Keratinocyte (primary cell): ENCODE measurements at regions not wholly inside any gene's neighbourhood (a gene's known extent, or its start where the extent isn't known, plus 50 kb on each side); places are given as distances from the start of the nearest gene placed in this dataset.

Source experiments
- DNase-seq: peaks from one replicate; pipeline ENCODE4 v3.0.0-alpha.2; 2011; ENCODE audit warnings: low read depth, missing footprints, low spot score
- FAIRE-seq: peaks from 2 replicates; lab custom pipeline; 2011; peaks lifted over from hg19 to GRCh38; lab: Jason Lieb, UNC
- H2AFZ ChIP-seq: 2 replicates; pipeline ENCODE4 v1.6.0; 2012; ENCODE audit warnings: low read length, control low read depth, inconsistent platforms; ENCODE audit not compliant: control insufficient read depth
- H3K27ac ChIP-seq: 2 replicates; pipeline ENCODE4 v1.5.1; 2011; ENCODE audit warnings: low read length; ENCODE audit not compliant: control insufficient read depth, insufficient read depth
- H3K27me3 ChIP-seq: 3 replicates; pipeline ENCODE4 v1.6.0; 2011; ENCODE audit warnings: low read length; ENCODE audit not compliant: control insufficient read depth, insufficient read depth; ENCODE audit errors: extremely low read depth
- H3K36me3 ChIP-seq, 2 experiments: 2 replicates in 1 of 2; 3 replicates in 1 of 2; pipeline ENCODE4 v1.5.1; 2011; ENCODE audit warnings: low read length in 2 of 2, mild to moderate bottlenecking in 1 of 2; ENCODE audit not compliant: control insufficient read depth in 2 of 2, insufficient read depth in 2 of 2; ENCODE audit errors: extremely low read depth in 1 of 2
- H3K4me1 ChIP-seq: 3 replicates; pipeline ENCODE4 v1.5.1; 2011; ENCODE audit warnings: low read length; ENCODE audit not compliant: control insufficient read depth, insufficient read depth; ENCODE audit errors: extremely low read depth
- H3K4me2 ChIP-seq: 3 replicates; pipeline ENCODE4 v1.6.0; 2011; ENCODE audit warnings: low read depth, low read length; ENCODE audit not compliant: control insufficient read depth, insufficient read depth; ENCODE audit errors: extremely low read depth
- H3K4me3 ChIP-seq, 3 experiments: fragments of 200-600 bp in 1 of 3; sonication (generic) in 1 of 3; 2 replicates in 2 of 3; 3 replicates in 1 of 3; pipeline ENCODE4 v1.5.1; 2011 to 2016; ENCODE audit warnings: low read length in 3 of 3, mild to moderate bottlenecking in 3 of 3, control low read depth in 2 of 3, inconsistent platforms in 1 of 3, low read depth in 1 of 3, mixed read lengths in 1 of 3, mixed run types in 1 of 3, moderate library complexity in 1 of 3; ENCODE audit not compliant: control insufficient read depth in 2 of 3, insufficient read depth in 2 of 3; ENCODE audit errors: extremely low read depth in 1 of 3
- H3K79me2 ChIP-seq: 2 replicates; pipeline ENCODE4 v1.6.0; 2012; ENCODE audit warnings: low read length; ENCODE audit not compliant: control insufficient read depth, insufficient read depth
- H3K9ac ChIP-seq: 3 replicates; pipeline ENCODE4 v1.6.0; 2011; ENCODE audit warnings: low read length; ENCODE audit not compliant: control insufficient read depth, insufficient read depth; ENCODE audit errors: extremely low read depth
- H3K9me1 ChIP-seq: 3 replicates; pipeline ENCODE4 v1.6.0; 2011; ENCODE audit warnings: low read length; ENCODE audit not compliant: control insufficient read depth, insufficient read depth; ENCODE audit errors: extremely low read depth
- H3K9me3 ChIP-seq: 2 replicates; pipeline ENCODE4 v1.5.1; 2012; ENCODE audit warnings: low read depth, low read length; ENCODE audit not compliant: control insufficient read depth
- H4K20me1 ChIP-seq: 3 replicates; pipeline ENCODE4 v1.6.0; 2011; ENCODE audit warnings: low read length; ENCODE audit not compliant: control insufficient read depth, insufficient read depth; ENCODE audit errors: extremely low read depth
- CTCF ChIP-seq, 3 experiments: IDR thresholded peaks in 1 of 3; conservative IDR thresholded peaks in 1 of 3; optimal IDR thresholded peaks in 1 of 3; 2 replicates in 2 of 3; 3 replicates in 1 of 3; pipeline versions ENCODE3 to v1.5.1; 2011; ENCODE audit warnings: low read length in 3 of 3, mild to moderate bottlenecking in 3 of 3, moderate library complexity in 2 of 3, control low read depth in 1 of 3, inconsistent platforms in 1 of 3; ENCODE audit not compliant: insufficient read depth in 2 of 3; ENCODE audit errors: extremely low read depth in 1 of 3
- EZH2 ChIP-seq: IDR thresholded peaks from one replicate; pipeline ENCODE4 v1.6.1; 2012; ENCODE audit warnings: inconsistent platforms, mild to moderate bottlenecking, low read length, moderate library complexity
- dilution Hi-C: fragments of 300-500 bp; cut with MboI; formaldehyde crosslinking; loops from one replicate; pipeline ENCODE4 v1.7.0; 2020; ENCODE audit warnings: low sequenced_read_pairs; ENCODE audit not compliant: extremely low pct_ligation_motif_present

GRCh38 chr12:72139411-72139810 is 132.8 kb upstream of the TRHDE start:
- Histone ChIP-seq H3K9me3 (no peaks in the 10 kb centered on the region), H3K36me3 (no peaks in the 10 kb centered on the region), H2AFZ (no peak overlapping the region), H3K9me1 (no peaks in the 10 kb centered on the region), H3K27ac (no peak overlapping the region), H3K79me2 (no peaks in the 10 kb centered on the region), H3K4me1 (no peaks in the 10 kb centered on the region), H4K20me1 (no peaks in the 10 kb centered on the region), H3K9ac (no peak overlapping the region), H3K4me2 (no peak overlapping the region), H3K4me3 (no peak overlapping the region), H3K27me3 (no peaks in the 10 kb centered on the region)
- DNase-seq, result no peak
- dilution Hi-C loops, result no loop called here
- no peak for FAIRE-seq
- TF ChIP-seq EZH2 (no peak), CTCF (optimal IDR thresholded peaks at IDR 0.05 in 1 of 3, IDR thresholded peaks at IDR 0.05 in 1 of 3, conservative IDR thresholded peaks at IDR 0.05 in 1 of 3; ENCODE audit: extremely low read depth in 1 of 3, insufficient read depth in 2 of 3, low read length in 3 of 3) (no peak)

GRCh38 chr12:72141381-72141780 is 130.8 kb upstream of the TRHDE start:
- no peaks in the 10 kb centered on the region for H3K36me3 ChIP-seq
- no peaks in the 10 kb centered on the region for H3K4me1 ChIP-seq
- FAIRE-seq (no peak), DNase-seq (no peak)
- peak in 1 of 3 experiments; percentile 2 for TF ChIP-seq CTCF (optimal IDR thresholded peaks at IDR 0.05 in 1 of 3, IDR thresholded peaks at IDR 0.05 in 1 of 3, conservative IDR thresholded peaks at IDR 0.05 in 1 of 3; ENCODE audit: extremely low read depth in 1 of 3, insufficient read depth in 2 of 3, low read length in 3 of 3)
- no peak for TF ChIP-seq EZH2
- no peak overlapping the region for H3K9ac ChIP-seq
- no peaks in the 10 kb centered on the region for H3K79me2 ChIP-seq
- H2AFZ ChIP-seq, result no peak overlapping the region
- dilution Hi-C loops, result no loop called here
- no peaks in the 10 kb centered on the region for H3K9me3 ChIP-seq
- no peak overlapping the region for H3K27ac ChIP-seq
- no peak overlapping the region for H3K4me2 ChIP-seq
- H3K9me1 ChIP-seq, result no peaks in the 10 kb centered on the region
- H4K20me1 ChIP-seq, result no peaks in the 10 kb centered on the region
- no peaks in the 10 kb centered on the region for H3K27me3 ChIP-seq
- H3K4me3 ChIP-seq, result no peak overlapping the region
